Smooth muscle cell (in vitro differentiated cells): ENCODE measurements at regions not wholly inside any gene's neighbourhood (a gene's known extent, or its start where the extent isn't known, plus 50 kb on each side); places are given as distances from the start of the nearest gene placed in this dataset.

Experiments used
- DNase-seq: peaks from one replicate; lab custom pipeline; 2025; ENCODE audit not compliant: unreplicated experiment; lab: John Stamatoyannopoulos, UW
- H2AFZ ChIP-seq: fragments of 200-600 bp; sonication (generic); 2 replicates; pipeline ENCODE4 v1.6.0; 2016; ENCODE audit warnings: antibody characterized with exemption, low read depth, mild to moderate bottlenecking
- H3F3A ChIP-seq: fragments of 200-600 bp; sonication (generic); 2 replicates; pipeline ENCODE4 v1.6.0; 2017; ENCODE audit warnings: antibody characterized with exemption, low read depth
- H3K27ac ChIP-seq: fragments of 200-600 bp; sonication (generic); 2 replicates; pipeline ENCODE4 v1.5.1; 2016; ENCODE audit warnings: low read depth, mild to moderate bottlenecking
- H3K27me3 ChIP-seq: fragments of 200-600 bp; sonication (generic); 2 replicates; pipeline ENCODE4 v1.6.1; 2016; ENCODE audit warnings: low read depth, mild to moderate bottlenecking
- H3K36me3 ChIP-seq: fragments of 200-600 bp; sonication (generic); 2 replicates; pipeline ENCODE4 v1.5.1; 2016; ENCODE audit warnings: low read depth
- H3K4me1 ChIP-seq: fragments of 200-600 bp; sonication (generic); 2 replicates; pipeline ENCODE4 v1.5.1; 2016; ENCODE audit warnings: low read depth
- H3K4me2 ChIP-seq: fragments of 200-600 bp; sonication (generic); 2 replicates; pipeline ENCODE4 v1.6.0; 2016; ENCODE audit warnings: mild to moderate bottlenecking
- H3K4me3 ChIP-seq: fragments of 200-600 bp; sonication (generic); 2 replicates; pipeline ENCODE4 v1.5.1; 2016; ENCODE audit warnings: mild to moderate bottlenecking
- H3K79me2 ChIP-seq: fragments of 200-600 bp; sonication (generic); 2 replicates; pipeline ENCODE4 v1.6.0; 2016; ENCODE audit warnings: low read depth, mild to moderate bottlenecking
- H3K9ac ChIP-seq: fragments of 200-600 bp; sonication (generic); 2 replicates; pipeline ENCODE4 v1.6.0; 2016; ENCODE audit warnings: low read depth
- H3K9me3 ChIP-seq: fragments of 200-600 bp; sonication (generic); replicated peaks from 2 replicates; pipeline ENCODE4 v1.5.1; 2016; ENCODE audit warnings: low read depth
- H4K20me1 ChIP-seq: fragments of 200-600 bp; sonication (generic); 2 replicates; pipeline ENCODE4 v1.6.0; 2016; ENCODE audit warnings: low read depth
- CTCF ChIP-seq: fragments of 200-600 bp; sonication (generic); IDR thresholded peaks from 2 replicates; pipeline ENCODE4 v1.5.1; 2017; ENCODE audit warnings: borderline replicate concordance, mild to moderate bottlenecking, antibody characterized with exemption; ENCODE audit not compliant: insufficient read depth, poor library complexity, severe bottlenecking
- WGBS: methylation state at CpG from one replicate; pipeline ENCODE4 v1.1.7; 2016; ENCODE audit warnings: low lambda C conversion rate; 5-methylcytosine and 5-hydroxymethylcytosine counted together

GRCh38 chr2:53173091-53173490, 594.5 kb upstream of the CHAC2 start:
- H4K20me1 ChIP-seq = no peaks in the 10 kb centered on the region
- no peak for DNase-seq
- H3K36me3 ChIP-seq = no peaks in the 10 kb centered on the region
- no peak overlapping the region for H3K9ac ChIP-seq
- no peaks in the 10 kb centered on the region for H3F3A ChIP-seq
- no peak overlapping the region for H3K4me2 ChIP-seq
- no peaks in the 10 kb centered on the region for H3K9me3 ChIP-seq
- H2AFZ ChIP-seq = no peak overlapping the region
- no peaks in the 10 kb centered on the region for H3K4me1 ChIP-seq
- WGBS = 81% methylated on average over 1 of the region's 1 CpG
- no peak for TF ChIP-seq CTCF
- no peaks in the 10 kb centered on the region for H3K79me2 ChIP-seq
- H3K27ac ChIP-seq = no peak overlapping the region
- H3K27me3 ChIP-seq = no peaks in the 10 kb centered on the region
- no peak overlapping the region for H3K4me3 ChIP-seq

GRCh38 chr2:53170466-53170865, 597.1 kb upstream of the CHAC2 start:
- WGBS = 69% methylated on average over 2 of the region's 2 CpGs
- Histone ChIP-seq H3K4me2 (no peak overlapping the region), H3K27me3 (no peaks in the 10 kb centered on the region), H3K4me1 (no peaks in the 10 kb centered on the region), H3K9me3 (no peaks in the 10 kb centered on the region), H3K36me3 (no peaks in the 10 kb centered on the region), H3K79me2 (no peaks in the 10 kb centered on the region), H3F3A (no peaks in the 10 kb centered on the region), H4K20me1 (no peaks in the 10 kb centered on the region), H3K9ac (no peak overlapping the region), H3K27ac (no peak overlapping the region), H2AFZ (no peak overlapping the region), H3K4me3 (no peak overlapping the region)
- no peak for TF ChIP-seq CTCF
- DNase-seq = no peak

GRCh38 chr2:53167227-53167626, 600.4 kb upstream of the CHAC2 start:
- no peaks in the 10 kb centered on the region for H4K20me1 ChIP-seq
- WGBS = 87% methylated on average over 4 of the region's 4 CpGs
- H3K4me2 ChIP-seq = no peak overlapping the region
- H3K27ac ChIP-seq = no peak overlapping the region
- H3K4me1 ChIP-seq = no peaks in the 10 kb centered on the region
- DNase-seq = no peak
- no peaks in the 10 kb centered on the region for H3K27me3 ChIP-seq
- no peaks in the 10 kb centered on the region for H3K36me3 ChIP-seq
- H3K4me3 ChIP-seq = no peak overlapping the region
- H3K9me3 ChIP-seq = no peaks in the 10 kb centered on the region
- no peaks in the 10 kb centered on the region for H3F3A ChIP-seq
- TF ChIP-seq CTCF = no peak
- no peak overlapping the region for H3K9ac ChIP-seq
- H3K79me2 ChIP-seq = no peaks in the 10 kb centered on the region
- no peak overlapping the region for H2AFZ ChIP-seq

GRCh38 chr2:53150146-53150545, 617.5 kb upstream of the CHAC2 start:
- H3K4me2 ChIP-seq = no peak overlapping the region
- TF ChIP-seq CTCF = no peak
- no peak overlapping the region for H3K4me3 ChIP-seq
- no peaks in the 10 kb centered on the region for H3F3A ChIP-seq
- H3K4me1 ChIP-seq = no peaks in the 10 kb centered on the region
- no peaks in the 10 kb centered on the region for H3K27me3 ChIP-seq
- DNase-seq = no peak
- no peaks in the 10 kb centered on the region for H3K9me3 ChIP-seq
- H3K9ac ChIP-seq = no peak overlapping the region
- H3K36me3 ChIP-seq = no peaks in the 10 kb centered on the region
- H4K20me1 ChIP-seq = no peaks in the 10 kb centered on the region
- H2AFZ ChIP-seq = no peak overlapping the region
- H3K79me2 ChIP-seq = no peaks in the 10 kb centered on the region
- H3K27ac ChIP-seq = no peak overlapping the region
